GM21360 (cell line): ENCODE measurements at regions not wholly inside any gene's neighbourhood (a gene's known extent, or its start where the extent isn't known, plus 50 kb on each side); places are given as distances from the start of the nearest gene placed in this dataset.
"Not testable (repeated sequence)": the region's sequence is repeated elsewhere in the genome, so short reads cannot be mapped to it uniquely, and the experiment has no call there.

ENCODE experiments used
- ATAC-seq: cut with Tn5 transposase; IDR thresholded peaks from one replicate; pipeline ENCODE4 v1.9.1; 2021; ENCODE audit warnings: mild to moderate bottlenecking, moderate library complexity; ENCODE audit not compliant: unreplicated experiment

GRCh38 chr3:182388506-182388905 is 404.8 kb upstream of the ATP11B start:
- ATAC-seq = no peak

- ATAC-seq = no peak
Measured at GRCh38 chr3:182389071-182389815, 404.1 kb upstream of the ATP11B start.

GRCh38 chr3:182390421-182390820 is 402.9 kb upstream of the ATP11B start:
- ATAC-seq = no peak

GRCh38 chr3:182392182-182392937 is 400.9 kb upstream of the ATP11B start:
- no peak for ATAC-seq

- no peak for ATAC-seq
Measured at GRCh38 chr3:182393151-182393550, 400.2 kb upstream of the ATP11B start.

- ATAC-seq = no peak
Measured at GRCh38 chr3:182393830-182394367, 399.4 kb upstream of the ATP11B start.

GRCh38 chr3:182397164-182397563 is 396.1 kb upstream of the ATP11B start:
- no peak for ATAC-seq

GRCh38 chr3:182399978-182400737 is 393.1 kb upstream of the ATP11B start:
- no peak for ATAC-seq

- no peak for ATAC-seq
Measured at GRCh38 chr3:182400838-182401237, 392.5 kb upstream of the ATP11B start.

- no peak for ATAC-seq
Measured at GRCh38 chr3:182404031-182404430, 389.3 kb upstream of the ATP11B start.

GRCh38 chr3:182405759-182406158 is 387.5 kb upstream of the ATP11B start:
- ATAC-seq = no peak

- ATAC-seq = no peak
Measured at GRCh38 chr3:182406786-182407185, 386.5 kb upstream of the ATP11B start.

- ATAC-seq = no peak
Measured at GRCh38 chr3:182410051-182410450, 383.3 kb upstream of the ATP11B start.

GRCh38 chr3:182412066-182412465 is 381.2 kb upstream of the ATP11B start:
- no peak for ATAC-seq

GRCh38 chr3:182413061-182413460 is 380.2 kb upstream of the ATP11B start:
- no peak for ATAC-seq

- no peak for ATAC-seq
Measured at GRCh38 chr3:182413682-182414081, 379.6 kb upstream of the ATP11B start.

GRCh38 chr3:182414586-182414985 is 378.7 kb upstream of the ATP11B start:
- ATAC-seq = no peak

GRCh38 chr3:182420741-182421140 is 372.6 kb upstream of the ATP11B start:
- ATAC-seq = no peak

GRCh38 chr3:182424006-182424405 is 369.3 kb upstream of the ATP11B start:
- ATAC-seq = no peak

- not testable (repeated sequence) for ATAC-seq
Measured at GRCh38 chr3:182425926-182426718, 367.2 kb upstream of the ATP11B start.
